HepG2 (cell line): ENCODE measurements at regions not wholly inside any gene's neighbourhood (a gene's known extent, or its start where the extent isn't known, plus 50 kb on each side); places are given as distances from the start of the nearest gene placed in this dataset.

Experiments used
- ATAC-seq: fragments of 200-7000 bp; cut with Tn5 transposase; 3 replicates; pipeline ENCODE4 v1.9.1; 2020; ENCODE audit warnings: mild to moderate bottlenecking, moderate library complexity
- BruUV-seq: library from RNA; stranded (reverse); fragments of 400-500 nt; replicated peaks from 2 replicates; lab custom pipeline; 2021; lab: Mats Ljungman, UMichigan
- CTCF ChIA-PET: fragments of 300-600 bp; formaldehyde crosslinking; extraction: SDS; loops from one replicate; lab custom pipeline; 2021; ENCODE audit warnings: low total read pairs, inconsistent platforms, low intra/inter-chr PET ratio; lab: Yijun Ruan, JAX
- POLR2A ChIA-PET: fragments of 350-600 bp; sonication (Branson Sonifier 250); formaldehyde crosslinking; loops from one replicate; lab custom pipeline; 2020; ENCODE audit warnings: antibody characterized with exemption, inconsistent platforms; lab: Yijun Ruan, JAX
- DNase-seq: peaks from one replicate; pipeline ENCODE4 v3.0.0-alpha.2; 2015; ENCODE audit warnings: low spot score
- FAIRE-seq: peaks from 3 replicates; lab custom pipeline; 2011; peaks lifted over from hg19 to GRCh38; lab: Jason Lieb, UNC
- H2AFZ ChIP-seq: one replicate; pipeline ENCODE4 v1.6.1; 2011; ENCODE audit warnings: low read length, inconsistent platforms
- H3K27ac ChIP-seq: fragments of 300-600 bp; 3 replicates; pipeline ENCODE4 v1.8.0; 2011; ENCODE audit warnings: mixed run types, mild to moderate bottlenecking, mixed read lengths, low read length, inconsistent platforms; ENCODE audit not compliant: insufficient read depth; ENCODE audit errors: extremely low read length
- H3K27me3 ChIP-seq, 2 experiments: fragments of 200-600 bp in 1 of 2; 2 replicates in 1 of 2; 3 replicates in 1 of 2; pipeline versions ENCODE4 v1.6.0 to v1.8.0; 2011; ENCODE audit warnings: low read length in 2 of 2, mild to moderate bottlenecking in 2 of 2, moderate library complexity in 2 of 2, inconsistent platforms in 1 of 2; ENCODE audit not compliant: insufficient read depth in 2 of 2, control insufficient read depth in 1 of 2
- H3K36me3 ChIP-seq, 2 experiments: fragments of 200-600 bp in 1 of 2; replicated peaks in 1 of 2; 2 replicates in 1 of 2; 3 replicates in 1 of 2; pipeline versions ENCODE4 v1.5.1 to v1.8.0; 2011; ENCODE audit warnings: low read length in 2 of 2, inconsistent platforms in 1 of 2; ENCODE audit not compliant: insufficient read depth in 2 of 2, control insufficient read depth in 1 of 2
- H3K4me1 ChIP-seq: 2 replicates; pipeline ENCODE4 v1.5.1; 2012; ENCODE audit warnings: low read length, inconsistent platforms; ENCODE audit not compliant: insufficient read depth
- H3K4me2 ChIP-seq: 2 replicates; pipeline ENCODE4 v1.6.0; 2011; ENCODE audit warnings: low read depth, low read length, inconsistent platforms
- H3K4me3 ChIP-seq, 3 experiments: fragments of 200-600 bp in 1 of 3; sonication (generic), shearing (Covaris generic) in 1 of 3; replicated peaks in 1 of 3; 2 replicates each; pipeline ENCODE4 v1.5.1; 2011 to 2016; ENCODE audit warnings: low read length in 3 of 3, inconsistent platforms in 2 of 3, low read depth in 2 of 3, mild to moderate bottlenecking in 2 of 3, control low read depth in 1 of 3, mixed read lengths in 1 of 3; ENCODE audit not compliant: insufficient read depth in 1 of 3
- H3K79me2 ChIP-seq: one replicate; pipeline ENCODE4 v1.6.1; 2011; ENCODE audit warnings: low read length, inconsistent platforms; ENCODE audit not compliant: insufficient read depth
- H3K9ac ChIP-seq: 2 replicates; pipeline ENCODE4 v1.6.0; 2011; ENCODE audit warnings: mild to moderate bottlenecking, low read depth, low read length, inconsistent platforms; ENCODE audit not compliant: insufficient read depth
- H3K9me3 ChIP-seq: 2 replicates; pipeline ENCODE4 v1.5.1; 2012; ENCODE audit warnings: mild to moderate bottlenecking, low read length
- H4K20me1 ChIP-seq: 2 replicates; pipeline ENCODE4 v1.6.0; 2011; ENCODE audit warnings: inconsistent platforms, mild to moderate bottlenecking, low read length, moderate library complexity; ENCODE audit not compliant: insufficient read depth
- ATF5 ChIP-seq: sonication (generic); formaldehyde crosslinking; IDR thresholded peaks from 2 replicates; pipeline ENCODE4 v1.4.0; 2020; ENCODE audit warnings: mild to moderate bottlenecking, low read depth, missing genetic modification reagents
- CBX1 ChIP-seq: IDR thresholded peaks from one replicate; pipeline ENCODE4 v1.6.1; 2016; ENCODE audit warnings: antibody characterized with exemption, low read depth
- CREB3 ChIP-seq: sonication (generic); formaldehyde crosslinking; IDR thresholded peaks from 2 replicates; pipeline ENCODE4 v1.5.0; 2020; ENCODE audit warnings: missing genetic modification reagents
- IKZF1 ChIP-seq: fragments of 450-650 bp; IDR thresholded peaks from 2 replicates; pipeline ENCODE4 v1.7.1; 2016
- IKZF4 ChIP-seq: sonication (generic); formaldehyde crosslinking; IDR thresholded peaks from 2 replicates; pipeline ENCODE4 v1.5.1; 2020; ENCODE audit warnings: borderline replicate concordance, mild to moderate bottlenecking, low read depth, missing genetic modification reagents; ENCODE audit errors: not compliant biosample characterization
- KLF16 ChIP-seq, 2 experiments: sonication (generic) in 1 of 2; formaldehyde crosslinking in 1 of 2; IDR thresholded peaks; 2 replicates each; pipeline versions ENCODE4 v1.6.1 to v1.8.0; 2016 to 2023; ENCODE audit warnings: missing genetic modification reagents in 2 of 2, missing compliant biosample characterization in 1 of 2
- STAG1 ChIP-seq: sonication (generic); formaldehyde crosslinking; IDR thresholded peaks from 2 replicates; pipeline ENCODE4 v1.4.0; 2020; ENCODE audit warnings: missing genetic modification reagents
- YEATS2 ChIP-seq: sonication (generic); formaldehyde crosslinking; IDR thresholded peaks from 2 replicates; pipeline ENCODE4 v1.4.0; 2020; ENCODE audit warnings: missing genetic modification reagents, borderline replicate concordance
- ZNF138 ChIP-seq: sonication (generic); formaldehyde crosslinking; IDR thresholded peaks from 2 replicates; pipeline ENCODE4 v1.5.0; 2020; ENCODE audit warnings: mild to moderate bottlenecking, low read depth, missing genetic modification reagents
- ZNF224 ChIP-seq: sonication (generic); formaldehyde crosslinking; IDR thresholded peaks from 2 replicates; pipeline ENCODE4 v1.5.0; 2020; ENCODE audit warnings: mild to moderate bottlenecking, missing genetic modification reagents
- ZNF274 ChIP-seq: sonication (generic); formaldehyde crosslinking; IDR thresholded peaks from 2 replicates; pipeline ENCODE4 v1.5.1; 2020; ENCODE audit warnings: mild to moderate bottlenecking, missing genetic modification reagents
- ZNF362 ChIP-seq: sonication (generic); formaldehyde crosslinking; IDR thresholded peaks from 2 replicates; pipeline ENCODE4 v1.4.0; 2020; ENCODE audit warnings: missing genetic modification reagents, mild to moderate bottlenecking, borderline replicate concordance
- ZNF660 ChIP-seq: sonication (generic); formaldehyde crosslinking; IDR thresholded peaks from 2 replicates; pipeline ENCODE4 v1.5.1; 2020; ENCODE audit warnings: mild to moderate bottlenecking, low read depth, missing genetic modification reagents, borderline replicate concordance
- ZNF687 ChIP-seq: sonication (generic); formaldehyde crosslinking; IDR thresholded peaks from 2 replicates; pipeline ENCODE4 v1.5.1; 2020; ENCODE audit warnings: mild to moderate bottlenecking, missing genetic modification reagents, moderate library complexity
- ZNF737 ChIP-seq: sonication (generic); formaldehyde crosslinking; IDR thresholded peaks from 2 replicates; pipeline ENCODE4 v1.5.0; 2020; ENCODE audit warnings: missing genetic modification reagents, mild to moderate bottlenecking, borderline replicate concordance
- ZNF780A ChIP-seq: sonication (generic); formaldehyde crosslinking; IDR thresholded peaks from 2 replicates; pipeline ENCODE4 v1.8.0; 2022; ENCODE audit warnings: mild to moderate bottlenecking, missing genetic modification reagents, moderate library complexity
- WGBS: methylation state at CpG from one replicate; pipeline ENCODE4 v1.1.6; 2017; ENCODE audit warnings: low lambda C conversion rate; 5-methylcytosine and 5-hydroxymethylcytosine counted together
- in situ Hi-C: cut with HindIII; loops from 2 replicates; pipeline ENCODE4 v1.10.0; 2017; ENCODE audit warnings: low pct_unique_long_range_greater_than_20kb; ENCODE audit not compliant: extremely low pct_ligation_motif_present
- intact Hi-C: fragments of 100-400 bp; cut with micrococcal nuclease; formaldehyde crosslinking; loops from one replicate; pipeline ENCODE4 v1.10.0; 2022; ENCODE audit not compliant: unreplicated experiment
- TF ChIP-seq, protein P1 (sequence below): sonication (generic); formaldehyde crosslinking; IDR thresholded peaks from 2 replicates; pipeline ENCODE4 v1.5.1; 2020; ENCODE audit warnings: missing genetic modification reagents, mild to moderate bottlenecking, borderline replicate concordance

- no TSS peak for BruUV-seq
- DNase-seq (no peak), ATAC-seq (no peak), FAIRE-seq (no peak)
- under 1% methylated on average over 6 of the region's 8 CpGs for WGBS
- intact Hi-C loops (no loop called here), in situ Hi-C loops (no loop called here)
- Histone ChIP-seq H3K27me3 (peaks cover 0 to 20% of the 10 kb centered on the region in 2 experiments; a peak in 2 of 5 replicates), H3K27ac (no peak overlapping the region), H3K36me3 (no peaks in the 10 kb centered on the region), H4K20me1 (no peaks in the 10 kb centered on the region), H3K79me2 (no peaks in the 10 kb centered on the region), H3K4me2 (no peak overlapping the region), H2AFZ (no peak overlapping the region), H3K4me3 (no peak overlapping the region), H3K4me1 (peaks cover 6% of the 10 kb centered on the region; the same call in 1 of the 2 replicates), H3K9ac (no peak overlapping the region), H3K9me3 (no peaks in the 10 kb centered on the region)
- POLR2A ChIA-PET = no interaction called here
- CTCF ChIA-PET = no interaction called here
- TF ChIP-seq ZNF660 (CRISPR knock-in tag) = no peak
- no peak for TF ChIP-seq ZNF224
- TF ChIP-seq ZNF274 (CRISPR knock-in tag) = no peak
- no peak for TF ChIP-seq ZNF780A
- TF ChIP-seq, protein P1, sequence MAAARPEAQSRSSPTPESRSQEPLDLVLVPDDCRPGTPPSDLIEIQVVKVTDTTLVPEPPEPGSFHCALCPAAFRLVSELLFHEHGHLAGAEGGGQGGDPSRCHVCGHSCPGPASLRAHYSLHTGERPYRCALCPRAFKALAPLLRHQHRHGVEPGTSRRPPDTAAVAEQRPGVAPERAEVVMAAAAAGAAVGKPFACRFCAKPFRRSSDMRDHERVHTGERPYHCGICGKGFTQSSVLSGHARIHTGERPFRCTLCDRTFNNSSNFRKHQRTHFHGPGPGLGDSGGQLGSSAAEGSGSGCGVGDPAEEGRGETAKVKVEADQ = no peak
- TF ChIP-seq IKZF1 = no peak
- TF ChIP-seq ATF5 (CRISPR knock-in tag) = no peak
- no peak for TF ChIP-seq ZNF737 (CRISPR knock-in tag)
- TF ChIP-seq KLF16 (CRISPR knock-in tag; IDR thresholded peaks at IDR 0.05) = no peak
- no peak for TF ChIP-seq YEATS2
- TF ChIP-seq ZNF138 = no peak
- no peak for TF ChIP-seq CREB3 (CRISPR knock-in tag)
- no peak for TF ChIP-seq ZNF362 (CRISPR knock-in tag)
- TF ChIP-seq IKZF4 (CRISPR knock-in tag) = no peak
- TF ChIP-seq ZNF687 (CRISPR knock-in tag) = no peak
- TF ChIP-seq STAG1 = no peak
- TF ChIP-seq CBX1 = no peak
Measured at GRCh38 chr1:47582891-47583608, 145.2 kb downstream of the FOXD2 start.
